ENCODE measurements at regions not wholly inside any gene's neighbourhood (a gene's known extent, or its start where the extent isn't known, plus 50 kb on each side); places are given as distances from the start of the nearest gene placed in this dataset.
"Not testable (repeated sequence)": the region's sequence is repeated elsewhere in the genome, so short reads cannot be mapped to it uniquely, and the experiment has no call there.

DNA sequence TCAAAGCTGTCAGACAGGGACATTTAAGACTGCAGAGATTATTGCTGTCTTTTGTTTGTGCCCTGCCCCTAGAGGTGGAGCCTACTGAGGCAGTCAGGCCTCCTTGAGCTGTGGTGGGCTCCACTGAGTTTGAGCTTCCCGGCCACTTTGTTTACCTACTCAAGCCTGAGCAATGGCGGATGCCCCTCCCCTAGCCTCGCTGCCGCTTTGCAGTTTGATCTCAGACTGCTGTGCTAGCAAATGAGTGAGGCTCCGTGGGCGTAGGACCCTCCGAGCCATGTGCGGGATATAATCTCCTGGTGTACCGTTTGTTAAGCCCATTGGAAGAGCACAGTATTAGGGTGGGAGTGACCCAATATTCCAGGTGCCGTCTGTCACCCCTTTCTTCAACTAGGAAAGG is 1835.5 kb upstream of the PIK3C3 start:
- not testable (repeated sequence) for TF ChIP-seq POLR2A (IDR thresholded peaks at IDR 0.05); CTCF (IDR thresholded peaks at IDR 0.05); EP300 (IDR thresholded peaks at IDR 0.05; ENCODE audit: low read depth)
